NCI-H1417 (cell line): ENCODE measurements at regions not wholly inside any gene's neighbourhood (a gene's known extent, or its start where the extent isn't known, plus 50 kb on each side); places are given as distances from the start of the nearest gene placed in this dataset.

ENCODE experiments used
- DNase-seq, 3 experiments: peaks; one replicate each; lab custom pipeline; 2025; lab: John Stamatoyannopoulos, UW

- DNase-seq = no peak
Observed at GRCh38 chr6:71430018-71430417, 141.4 kb downstream of the OGFRL1 start.

DNA sequence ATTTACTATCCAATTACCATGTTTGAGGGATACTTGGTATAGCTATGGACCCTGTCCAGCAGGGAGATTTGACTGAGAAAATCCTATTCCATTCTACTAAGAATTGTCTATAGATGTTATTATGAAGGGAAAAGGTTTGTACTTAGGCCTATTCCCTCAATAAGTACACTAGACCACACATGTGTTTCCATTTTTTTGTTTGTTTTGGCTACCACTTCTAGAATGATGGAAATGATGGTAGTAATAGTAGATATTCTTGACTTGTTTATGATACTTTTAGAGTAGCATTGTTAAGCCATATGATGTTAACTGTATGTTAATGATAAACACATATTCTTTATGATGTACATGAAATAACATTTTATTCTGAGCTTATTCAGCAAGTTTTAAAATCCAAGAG is 144.8 kb downstream of the OGFRL1 start:
- no peak for DNase-seq

- DNase-seq = no peak
Observed at GRCh38 chr6:71444222-71444621, 155.6 kb downstream of the OGFRL1 start.

DNA sequence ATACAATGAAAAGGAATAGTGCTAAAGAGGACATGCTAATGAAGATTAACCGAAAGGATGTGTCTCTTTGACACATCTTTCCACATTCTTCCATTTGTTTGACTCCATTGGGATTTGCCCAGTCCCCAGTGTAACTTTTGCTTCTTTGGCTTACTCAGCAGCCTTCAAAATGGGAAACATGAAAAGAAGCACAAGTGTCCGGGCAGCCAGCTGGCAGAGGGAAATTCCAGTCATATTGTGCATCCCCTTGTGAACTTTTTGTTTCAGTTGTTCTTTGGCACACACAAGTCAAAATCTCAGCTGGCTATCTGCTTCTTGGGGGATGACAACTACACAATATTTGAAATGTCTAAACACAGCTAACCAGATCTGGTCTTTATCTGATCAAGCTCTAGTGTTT is 157.4 kb downstream of the OGFRL1 start:
- DNase-seq = no peak

- DNase-seq = no peak
Observed at GRCh38 chr6:71446470-71446869, 157.9 kb downstream of the OGFRL1 start.

DNA sequence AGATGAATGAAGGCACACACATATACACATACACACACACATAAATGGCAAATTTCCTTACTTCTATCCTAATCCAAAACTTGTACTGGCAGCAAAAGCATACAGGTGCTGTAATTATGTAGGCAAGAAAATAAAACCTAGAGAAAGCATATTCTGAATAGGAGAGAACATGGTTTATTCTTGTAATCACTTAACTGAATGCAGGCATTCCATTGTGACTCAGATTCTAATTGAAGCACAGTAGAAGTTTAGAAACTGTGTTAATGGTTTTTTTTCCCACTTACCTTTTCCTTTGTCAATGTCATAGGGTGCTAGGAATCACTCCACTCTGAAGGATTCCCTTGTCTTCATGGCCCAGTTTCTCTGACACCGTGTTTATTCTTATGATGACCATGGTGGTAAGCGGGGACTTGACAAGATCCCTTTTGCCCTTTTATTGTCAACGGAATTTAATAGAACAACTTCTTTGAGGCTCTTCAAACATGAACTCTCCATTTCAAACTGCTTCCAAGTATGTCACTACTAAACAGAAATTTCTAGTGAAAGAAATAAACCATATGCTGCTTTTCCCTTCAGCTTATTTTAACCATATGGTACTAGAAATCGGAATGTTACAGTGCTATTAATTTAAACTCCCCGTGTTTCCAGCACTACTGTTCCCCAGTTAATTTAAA is 164.2 kb downstream of the OGFRL1 start:
- DNase-seq = no peak

GRCh38 chr6:71453371-71453706 is 164.7 kb downstream of the OGFRL1 start:
- no peak for DNase-seq

- DNase-seq = no peak
Observed at GRCh38 chr6:71454056-71454455, 165.4 kb downstream of the OGFRL1 start.

GRCh38 chr6:71457929-71458328 is 169.3 kb downstream of the OGFRL1 start:
- DNase-seq = no peak

- peak in 1 of 3 experiments; percentile 91 for DNase-seq
Observed at GRCh38 chr6:71459162-71459561, 170.6 kb downstream of the OGFRL1 start.

GRCh38 chr6:71460933-71461332 is 172.3 kb downstream of the OGFRL1 start:
- DNase-seq = no peak

DNA sequence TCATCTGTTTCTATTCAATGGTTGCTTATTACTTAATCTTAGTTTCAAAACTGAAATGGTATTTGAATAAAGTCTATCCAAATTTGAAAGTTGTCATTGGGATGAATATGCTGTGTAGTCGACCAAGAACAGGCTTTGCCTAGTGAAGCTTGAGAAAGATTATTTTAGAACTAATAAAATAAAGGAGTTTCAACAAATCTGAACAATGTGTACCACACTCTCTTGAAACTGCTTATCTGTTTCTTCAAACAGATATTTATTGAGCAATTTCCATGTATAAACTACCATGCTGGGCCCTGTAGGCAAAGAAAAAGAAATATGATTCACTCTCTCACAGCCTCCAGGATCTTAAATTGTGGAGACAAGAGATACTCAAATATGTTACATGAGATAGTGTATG is 174.4 kb downstream of the OGFRL1 start:
- DNase-seq = no peak

DNA sequence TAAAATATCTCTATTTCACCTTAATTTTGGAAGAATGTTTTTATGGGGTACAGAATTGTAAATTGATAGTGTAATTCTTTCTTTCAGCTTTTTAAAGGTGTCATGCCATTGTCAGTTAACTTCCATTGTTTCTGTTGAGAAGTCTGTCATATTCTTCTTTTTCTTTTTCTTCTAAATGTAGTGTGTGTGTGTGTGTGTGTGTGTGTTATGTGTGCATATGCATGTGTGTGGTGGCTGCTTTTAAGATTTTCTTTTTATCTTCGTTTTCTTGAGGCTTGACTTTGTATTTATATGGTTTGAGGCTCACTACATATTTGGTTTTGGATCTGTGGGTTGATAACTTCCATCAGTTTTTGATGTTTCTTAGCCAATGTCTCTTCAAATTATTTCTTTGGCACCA is 176.5 kb downstream of the OGFRL1 start:
- no peak for DNase-seq

GRCh38 chr6:71466362-71466761 is 177.8 kb downstream of the OGFRL1 start:
- DNase-seq = no peak

GRCh38 chr6:71468038-71468437 is 179.4 kb downstream of the OGFRL1 start:
- DNase-seq = no peak

DNA sequence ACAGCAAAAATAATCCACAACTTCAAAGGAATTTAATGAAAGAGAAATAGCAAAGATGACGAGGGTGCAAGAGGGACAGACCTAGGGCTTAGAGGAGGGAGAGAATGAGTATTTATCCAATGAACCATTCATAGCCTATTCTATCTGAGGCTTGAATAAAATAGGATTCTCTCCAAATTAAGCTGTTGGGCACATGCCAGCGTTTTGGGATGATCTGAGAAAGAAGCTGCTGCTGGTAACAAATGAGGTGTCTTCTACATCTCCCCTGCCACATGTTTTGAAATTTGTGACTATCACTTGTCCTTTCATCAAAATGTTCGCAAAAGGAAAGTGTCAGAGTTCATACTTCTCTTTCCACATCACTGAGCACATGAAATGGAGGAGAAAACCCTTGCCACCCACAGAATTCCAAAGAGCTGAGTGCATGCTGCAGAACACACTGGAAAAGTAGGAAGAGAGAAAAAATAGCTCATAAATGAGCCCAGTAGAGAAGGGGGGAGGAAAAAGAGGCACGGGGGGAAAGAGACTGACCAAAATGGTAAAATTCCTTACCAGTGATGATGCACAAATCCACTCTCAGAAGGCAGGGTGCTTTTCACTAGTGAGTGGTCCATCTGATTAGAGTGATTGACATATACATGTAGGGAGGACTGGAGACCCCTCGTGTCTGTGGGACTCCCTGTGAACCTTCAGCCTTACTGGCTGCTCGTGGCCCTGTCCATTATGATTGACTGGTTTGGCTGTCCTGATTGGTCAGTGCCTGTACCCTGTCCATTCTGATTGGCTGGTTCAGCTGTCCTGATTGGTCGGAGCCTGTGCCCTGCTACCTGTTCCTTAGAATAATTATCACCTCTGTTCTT is 180.5 kb downstream of the OGFRL1 start:
- no peak for DNase-seq

GRCh38 chr6:71471718-71472117 is 183.1 kb downstream of the OGFRL1 start:
- DNase-seq = no peak

DNA sequence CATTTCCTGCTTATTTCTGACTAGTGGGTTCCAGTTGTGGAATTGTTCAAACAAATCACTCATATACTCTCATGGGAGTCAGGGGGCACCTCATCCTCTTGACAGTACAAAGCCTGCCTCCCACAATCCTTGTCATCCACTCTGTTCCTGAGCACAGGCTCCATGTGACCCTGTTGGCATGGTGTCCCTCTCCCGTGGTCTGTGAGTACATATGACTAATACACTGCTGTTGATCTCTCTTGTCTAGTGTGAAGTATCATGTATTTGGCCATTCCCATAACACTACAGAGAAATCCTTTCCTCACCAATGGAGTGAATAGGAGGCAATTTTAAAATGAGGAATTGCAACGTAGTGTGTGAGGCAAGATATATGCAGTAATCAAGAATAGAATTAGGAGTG is 185.3 kb downstream of the OGFRL1 start:
- DNase-seq = no peak

DNA sequence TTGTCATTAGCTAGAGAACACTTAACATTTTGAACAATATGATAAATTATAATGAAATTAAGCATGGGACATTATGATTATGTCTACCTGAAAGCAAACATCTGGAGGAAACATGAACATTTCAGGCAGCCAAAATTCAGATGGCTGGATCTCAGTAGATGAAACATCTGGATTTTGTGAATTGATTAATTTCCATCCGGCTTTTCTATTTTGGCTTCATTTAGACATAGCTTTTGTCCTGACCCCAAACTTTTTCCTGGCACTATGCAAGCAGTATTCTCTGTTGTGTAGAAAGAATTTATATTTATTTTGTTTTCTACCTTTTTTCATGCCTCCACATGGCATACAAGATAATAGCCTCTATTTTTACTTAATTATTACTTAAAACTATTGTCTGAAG is 186.3 kb downstream of the OGFRL1 start:
- DNase-seq = no peak

GRCh38 chr6:71476371-71476770 is 187.8 kb downstream of the OGFRL1 start:
- DNase-seq = no peak

DNA sequence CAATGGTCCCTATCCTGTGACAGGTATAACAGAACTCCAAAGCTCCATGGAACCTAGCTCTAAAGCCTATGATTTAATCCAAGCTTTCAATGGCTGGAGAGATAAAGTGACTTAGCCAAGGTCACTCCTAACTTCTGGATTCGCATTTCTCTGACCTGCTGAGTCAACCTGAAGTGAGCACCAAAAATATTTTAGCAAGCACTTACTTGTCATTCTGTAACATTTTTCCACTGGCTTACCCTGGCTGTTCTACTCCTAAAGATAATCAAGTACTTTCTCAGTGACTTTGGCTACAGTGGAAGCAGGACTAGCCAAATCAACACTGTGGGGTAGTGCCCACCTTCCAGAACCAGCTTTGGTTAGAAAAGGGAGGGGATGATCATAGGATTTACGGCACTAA is 188.3 kb downstream of the OGFRL1 start:
- no peak for DNase-seq

DNA sequence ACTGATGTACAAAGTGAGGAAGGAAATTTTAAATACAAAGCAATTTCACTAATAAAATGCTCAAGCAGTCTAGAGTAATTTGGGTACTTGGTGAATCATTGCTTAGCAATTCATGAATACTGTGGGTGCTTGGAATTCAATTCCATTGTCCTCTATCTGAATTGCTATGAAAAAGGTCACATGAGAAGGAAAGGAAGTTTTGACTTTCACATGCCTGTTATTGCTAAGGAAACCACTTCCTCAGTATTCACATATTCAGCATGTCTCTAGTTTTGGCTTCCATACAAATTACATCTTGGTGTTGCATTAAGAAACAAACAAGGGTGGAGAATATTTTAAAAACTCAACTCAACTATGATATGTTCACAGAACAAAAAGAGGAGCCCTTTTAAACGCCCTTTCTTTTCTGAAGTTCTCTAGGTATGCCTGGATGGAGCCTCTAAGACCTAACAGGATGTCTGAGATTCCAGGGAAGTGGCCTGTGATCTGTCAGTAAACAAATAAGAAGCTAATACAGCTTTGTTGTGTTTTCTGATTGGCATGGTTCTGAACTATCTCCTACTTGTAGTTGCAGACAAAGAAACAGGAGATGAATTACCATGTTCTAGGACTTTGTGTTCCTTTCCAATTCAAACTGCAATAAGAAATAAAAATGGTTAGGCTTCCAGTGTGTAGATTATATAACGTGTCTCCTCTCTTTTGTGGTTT is 190.4 kb downstream of the OGFRL1 start:
- DNase-seq = no peak

DNA sequence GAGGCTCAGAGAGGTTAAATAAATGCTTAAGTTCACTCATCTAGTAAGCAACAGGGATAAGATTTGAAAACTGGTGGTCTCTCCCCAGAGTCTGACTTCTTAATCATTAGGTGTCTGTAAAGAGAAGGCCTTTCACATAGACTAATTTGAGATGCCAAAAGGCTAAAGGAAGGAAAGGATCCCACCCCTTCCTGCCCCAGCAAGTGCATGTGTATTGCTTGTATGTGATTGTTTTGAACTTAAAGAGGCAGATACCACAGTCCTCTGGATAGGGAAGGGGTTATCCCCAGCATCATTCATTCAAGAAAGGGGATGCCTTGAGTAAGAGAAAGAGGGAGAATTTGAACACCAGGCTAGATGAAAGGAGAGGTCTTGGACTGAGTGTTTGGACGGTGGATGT is 192.0 kb downstream of the OGFRL1 start:
- DNase-seq = no peak
